ENCODE measurements at regions not wholly inside any gene's neighbourhood (a gene's known extent, or its start where the extent isn't known, plus 50 kb on each side); places are given as distances from the start of the nearest gene placed in this dataset.

- H3K27me3 ChIP-seq (ENCODE audit: control insufficient read depth, insufficient read depth, low read length): peaks cover 5% of the 10 kb centered on the region
- no peak for DNase-seq (ENCODE audit: low read depth, low spot score)
- no peak overlapping the region for H3K4me3 ChIP-seq (ENCODE audit: low read depth, low read length)
- CTCF ChIA-PET: interaction anchor here (1.0 to 8.7 kb wide), 6 partner anchors 14 to 608 kb away, joined by 3 to 213 read pairs (median 20); partner anchors contain the start of gene UBL3
- no peaks in the 10 kb centered on the region for H3K9me3 ChIP-seq (ENCODE audit: control insufficient read depth, insufficient read depth, low read length)
- H3K27ac ChIP-seq (ENCODE audit: low read depth, low read length): no peak overlapping the region
- no peak for TF ChIP-seq CTCF (IDR thresholded peaks at IDR 0.05; ENCODE audit: low read depth, low read length)
- POLR2A ChIA-PET: no interaction called here
Observed at GRCh38 chr13:30116379-30116778, 191.0 kb downstream of the KATNAL1 start.

DNA sequence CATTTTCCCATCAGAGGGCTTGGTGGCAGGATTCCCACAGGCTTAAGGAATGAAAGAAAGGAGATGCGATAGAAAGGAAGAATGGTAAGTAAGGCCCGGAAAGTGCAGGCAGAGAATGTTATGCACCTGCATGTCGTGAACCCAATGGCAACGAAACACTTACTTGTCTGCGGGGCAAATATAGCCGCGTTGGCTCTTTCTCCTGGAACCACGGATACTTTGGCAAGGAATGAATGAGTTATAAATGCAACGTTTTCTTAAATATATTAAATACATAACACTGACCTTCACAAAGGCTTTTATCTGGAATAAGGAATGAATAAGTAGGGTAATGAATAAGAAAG, 192.1 kb downstream of the KATNAL1 start:
- no peak for DNase-seq (ENCODE audit: low read depth, low spot score)
- H3K27me3 ChIP-seq (ENCODE audit: control insufficient read depth, insufficient read depth, low read length): peaks cover 5% of the 10 kb centered on the region
- no peak for TF ChIP-seq CTCF (IDR thresholded peaks at IDR 0.05; ENCODE audit: low read depth, low read length)
- H3K27ac ChIP-seq (ENCODE audit: low read depth, low read length): no peak overlapping the region
- ChIA-PET CTCF (interaction anchor here (0.5 to 8.7 kb wide), 28 partner anchors 10 to 612 kb away, joined by 3 to 213 read pairs (median 4); partner anchors contain the start of gene UBL3), POLR2A (interaction anchor here (1.5 kb wide), 1 partner anchor 265 kb away, joined by 7 read pairs; the partner anchor contains the start of gene UBL3)
- H3K9me3 ChIP-seq (ENCODE audit: control insufficient read depth, insufficient read depth, low read length): no peaks in the 10 kb centered on the region
- peak overlapping the region; percentile 58 for H3K4me3 ChIP-seq (ENCODE audit: low read depth, low read length)

DNA sequence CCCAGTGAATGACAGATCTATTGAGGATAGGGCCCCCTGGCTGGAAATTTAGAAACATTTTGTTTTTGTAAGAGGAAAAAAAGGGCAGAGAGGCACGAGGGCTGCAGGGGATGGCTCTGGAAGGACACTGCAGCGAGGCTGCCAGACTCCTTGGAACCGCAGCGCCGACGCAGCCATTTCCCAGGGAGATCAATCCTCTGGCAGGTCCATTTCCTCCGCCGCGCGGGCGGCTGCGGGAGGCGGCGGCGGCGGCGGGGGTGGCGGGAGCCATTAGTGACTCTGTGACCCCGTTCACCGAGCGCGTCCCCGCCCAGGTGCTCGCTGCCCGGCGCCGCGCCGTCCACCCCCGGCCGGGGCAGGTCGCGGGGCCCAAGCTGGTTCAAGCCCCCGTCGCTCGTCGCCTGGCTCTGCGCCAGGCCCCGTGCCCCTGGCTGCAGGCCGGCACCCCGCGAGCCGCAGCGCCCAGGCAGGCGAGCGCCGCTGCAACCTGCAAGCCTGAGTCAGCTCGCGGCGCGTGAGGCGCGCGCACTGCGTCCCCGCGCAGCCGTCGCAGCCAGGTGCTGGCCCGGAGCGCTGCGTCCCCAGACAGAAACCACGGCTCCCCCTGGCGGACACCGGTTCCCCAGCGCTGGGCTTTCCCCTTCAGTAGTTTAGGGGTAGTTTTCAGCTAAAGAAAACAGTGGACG, 192.6 kb downstream of the KATNAL1 start:
- Histone ChIP-seq H3K27me3 (ENCODE audit: control insufficient read depth, insufficient read depth, low read length) (peaks cover 5% of the 10 kb centered on the region), H3K4me3 (ENCODE audit: low read depth, low read length) (peak overlapping the region; percentile 58), H3K27ac (ENCODE audit: low read depth, low read length) (no peak overlapping the region), H3K9me3 (ENCODE audit: control insufficient read depth, insufficient read depth, low read length) (no peaks in the 10 kb centered on the region)
- ChIA-PET CTCF (interaction anchor here (0.5 to 8.7 kb wide), 34 partner anchors 10 to 611 kb away, joined by 3 to 213 read pairs (median 4); partner anchors contain the start of gene UBL3), POLR2A (interaction anchor here (1.5 kb wide), 1 partner anchor 265 kb away, joined by 7 read pairs; the partner anchor contains the start of gene UBL3)
- no peak for DNase-seq (ENCODE audit: low read depth, low spot score)
- TF ChIP-seq CTCF (IDR thresholded peaks at IDR 0.05; ENCODE audit: low read depth, low read length): peak; percentile 90

DNA sequence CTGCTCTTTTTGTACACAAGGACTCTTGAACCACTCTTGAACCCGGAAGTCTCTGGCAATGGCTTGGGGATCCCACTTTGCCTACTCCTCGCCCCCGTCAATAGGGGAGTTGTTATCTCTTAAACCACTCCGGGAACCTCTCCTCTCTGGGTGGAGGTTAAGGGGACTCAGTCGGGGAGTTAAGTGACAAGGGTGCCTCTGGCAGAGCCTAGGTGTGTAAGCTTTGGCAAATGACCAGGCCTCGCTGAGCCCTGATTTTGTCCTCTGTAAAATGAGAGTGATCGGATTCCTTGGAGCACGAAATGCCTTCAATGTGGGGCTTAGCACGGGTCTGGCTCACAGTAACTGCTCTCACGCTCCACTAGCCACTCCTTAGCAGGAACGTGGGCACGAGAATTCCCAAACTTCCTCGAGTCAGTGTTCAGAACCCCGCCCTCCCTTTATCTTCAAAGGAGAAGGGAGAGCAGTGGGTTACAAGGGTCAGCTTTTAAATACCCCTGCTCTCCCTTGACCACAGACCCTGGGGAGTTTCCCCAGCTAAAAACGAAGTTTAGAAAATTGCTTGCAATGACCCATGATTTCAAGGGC, 193.3 kb downstream of the KATNAL1 start:
- ChIA-PET POLR2A (interaction anchor here (1.5 kb wide), 1 partner anchor 264 kb away, joined by 7 read pairs; the partner anchor contains the start of gene UBL3), CTCF (interaction anchor here (0.5 to 8.7 kb wide), 38 partner anchors 9 to 670 kb away, joined by 3 to 213 read pairs (median 5); partner anchors contain the start of gene UBL3)

More for the DNA sequence above, 193.3 kb downstream of the KATNAL1 start:
- H3K4me3 ChIP-seq (ENCODE audit: low read depth, low read length): peak overlapping the region; percentile 58
- TF ChIP-seq CTCF (IDR thresholded peaks at IDR 0.05; ENCODE audit: low read depth, low read length): no peak
- H3K9me3 ChIP-seq (ENCODE audit: control insufficient read depth, insufficient read depth, low read length): no peaks in the 10 kb centered on the region
- no peak overlapping the region for H3K27ac ChIP-seq (ENCODE audit: low read depth, low read length)
- no peak for DNase-seq (ENCODE audit: low read depth, low spot score)
- peaks cover 5% of the 10 kb centered on the region for H3K27me3 ChIP-seq (ENCODE audit: control insufficient read depth, insufficient read depth, low read length)

All from AG04450 (cell line).